ENCODE measurements at regions not wholly inside any gene's neighbourhood (a gene's known extent, or its start where the extent isn't known, plus 50 kb on each side); places are given as distances from the start of the nearest gene placed in this dataset.
"Not testable (repeated sequence)": the region's sequence is repeated elsewhere in the genome, so short reads cannot be mapped to it uniquely, and the experiment has no call there.

GRCh38 chr13:78047151-78047550, 128.5 kb upstream of the EDNRB start:
- no peak overlapping the region for H2AFZ ChIP-seq (ENCODE audit: low read depth, low read length)

GRCh38 chr13:78046331-78046730, 127.7 kb upstream of the EDNRB start:
- no peaks in the 10 kb centered on the region for H3K27me3 ChIP-seq (ENCODE audit: low read depth, low read length)
- H3K27ac ChIP-seq (ENCODE audit: low read length) = peak overlapping the region; percentile 19; the same call in 1 of the 2 replicates
- H3K36me3 ChIP-seq (replicated peaks; ENCODE audit: low read depth, low read length) = no peaks in the 10 kb centered on the region
- H3K4me1 ChIP-seq (ENCODE audit: low read length) = peaks cover 36% of the 10 kb centered on the region
- peak overlapping the region; percentile 56 for H3K4me2 ChIP-seq (ENCODE audit: low read length)
- peak overlapping the region; percentile 24; the same call in 1 of the 2 replicates for H3K9ac ChIP-seq (ENCODE audit: low read length)
- H3K4me3 ChIP-seq (ENCODE audit: low read length) = peak overlapping the region; percentile 23
- TF ChIP-seq CTCF (IDR thresholded peaks at IDR 0.05; ENCODE audit: low read depth, low read length) (no peak), EZH2phosphoT487 (IDR thresholded peaks at IDR 0.05; ENCODE audit: low read depth) (no peak)
- no peaks in the 10 kb centered on the region for H4K20me1 ChIP-seq (ENCODE audit: insufficient read depth, low read length)
- H3K9me3 ChIP-seq (ENCODE audit: insufficient read depth, low read length) = no peaks in the 10 kb centered on the region
- H3K79me2 ChIP-seq (ENCODE audit: low read length) = no peaks in the 10 kb centered on the region
- H2AFZ ChIP-seq (ENCODE audit: low read depth, low read length) = peak overlapping the region; percentile 24

More at GRCh38 chr13:78047151-78047550, 128.5 kb upstream of the EDNRB start:
- Histone ChIP-seq H3K9ac (ENCODE audit: low read length) (no peak overlapping the region), H4K20me1 (ENCODE audit: insufficient read depth, low read length) (no peaks in the 10 kb centered on the region), H3K27ac (ENCODE audit: low read length) (no peak overlapping the region), H3K9me3 (ENCODE audit: insufficient read depth, low read length) (no peaks in the 10 kb centered on the region), H3K4me3 (ENCODE audit: low read length) (no peak overlapping the region), H3K4me2 (ENCODE audit: low read length) (no peak overlapping the region), H3K27me3 (ENCODE audit: low read depth, low read length) (no peaks in the 10 kb centered on the region), H3K4me1 (ENCODE audit: low read length) (peaks cover 36% of the 10 kb centered on the region), H3K79me2 (ENCODE audit: low read length) (no peaks in the 10 kb centered on the region), H3K36me3 (replicated peaks; ENCODE audit: low read depth, low read length) (no peaks in the 10 kb centered on the region)
- TF ChIP-seq CTCF (IDR thresholded peaks at IDR 0.05; ENCODE audit: low read depth, low read length) (no peak), EZH2phosphoT487 (IDR thresholded peaks at IDR 0.05; ENCODE audit: low read depth) (no peak)

- Histone ChIP-seq H3K9me3 (ENCODE audit: insufficient read depth, low read length) (no peaks in the 10 kb centered on the region), H2AFZ (ENCODE audit: low read depth, low read length) (peak overlapping the region; percentile 24), H3K4me1 (ENCODE audit: low read length) (peaks cover 36% of the 10 kb centered on the region), H3K9ac (ENCODE audit: low read length) (peak overlapping the region; percentile 24; the same call in 1 of the 2 replicates), H3K27me3 (ENCODE audit: low read depth, low read length) (no peaks in the 10 kb centered on the region), H3K36me3 (replicated peaks; ENCODE audit: low read depth, low read length) (no peaks in the 10 kb centered on the region), H3K4me3 (ENCODE audit: low read length) (peak overlapping the region; percentile 23), H3K79me2 (ENCODE audit: low read length) (no peaks in the 10 kb centered on the region), H3K4me2 (ENCODE audit: low read length) (peak overlapping the region; percentile 56), H3K27ac (ENCODE audit: low read length) (peak overlapping the region; percentile 19; the same call in 1 of the 2 replicates), H4K20me1 (ENCODE audit: insufficient read depth, low read length) (no peaks in the 10 kb centered on the region)
- TF ChIP-seq EZH2phosphoT487 (IDR thresholded peaks at IDR 0.05; ENCODE audit: low read depth) = no peak
- TF ChIP-seq CTCF (IDR thresholded peaks at IDR 0.05; ENCODE audit: low read depth, low read length) = no peak
These were observed 127.3 kb upstream of the EDNRB start for GRCh38 chr13:78045916-78046315.

GRCh38 chr13:78041366-78041765, 122.7 kb upstream of the EDNRB start:
- H3K9me3 ChIP-seq (ENCODE audit: insufficient read depth, low read length); H4K20me1 ChIP-seq (ENCODE audit: insufficient read depth, low read length); H3K79me2 ChIP-seq (ENCODE audit: low read length); H3K4me2 ChIP-seq (ENCODE audit: low read length); H3K27ac ChIP-seq (ENCODE audit: low read length); H3K36me3 ChIP-seq (replicated peaks; ENCODE audit: low read depth, low read length); H3K4me3 ChIP-seq (ENCODE audit: low read length); H3K9ac ChIP-seq (ENCODE audit: low read length); H3K27me3 ChIP-seq (ENCODE audit: low read depth, low read length); H2AFZ ChIP-seq (ENCODE audit: low read depth, low read length): not testable (repeated sequence)
- H3K4me1 ChIP-seq (ENCODE audit: low read length) = peaks cover 37% of the 10 kb centered on the region
